ENCODE measurements at regions not wholly inside any gene's neighbourhood (a gene's known extent, or its start where the extent isn't known, plus 50 kb on each side); places are given as distances from the start of the nearest gene placed in this dataset.

GRCh38 chr7:17554341-17555015 lies 256.0 kb downstream of the AHR start:
- ChIA-PET CTCF (no interaction called here), POLR2A (interaction anchor here (0.6 kb wide), 1 partner anchor 546 kb away, joined by 3 read pairs; no protein-coding TSS in a partner anchor)
- Histone ChIP-seq H3K4me3 (ENCODE audit: control insufficient read depth in 1 of 7, extremely low read depth in 1 of 7, insufficient read depth in 4 of 7, low read depth in 2 of 7, low read length in 6 of 7) (no peak overlapping the region), H3K27me3 (replicated peaks in 2 of 5; ENCODE audit: control insufficient read depth in 4 of 5, insufficient read depth in 5 of 5, low read length in 4 of 5) (peaks cover 0 to 36% (median 13%) of the 10 kb centered on the region in 5 experiments), H3K27ac (ENCODE audit: insufficient read depth in 1 of 2, low read depth in 1 of 2, low read length in 2 of 2, poor library complexity in 1 of 2, severe bottlenecking in 2 of 2) (no peak overlapping the region), H3K9me3 (ENCODE audit: control extremely low read depth in 1 of 5, control insufficient read depth in 4 of 5, insufficient read depth in 2 of 5, low read depth in 1 of 5, low read length in 4 of 5) (peaks cover 0 to 3% (median 0%) of the 10 kb centered on the region in 5 experiments), H3K36me3 (ENCODE audit: control insufficient read depth in 4 of 4, insufficient read depth in 4 of 4, low read length in 3 of 4) (no peaks in the 10 kb centered on the region), H3K4me1 (ENCODE audit: control extremely low read depth in 1 of 4, control insufficient read depth in 4 of 4, insufficient read depth in 4 of 4, low read length in 3 of 4) (peaks cover 0 to 8% (median 5%) of the 10 kb centered on the region in 4 experiments)
- WGBS (ENCODE audit: insufficient coverage) = 29% methylated on average over 6 of the region's 7 CpGs
- DNase-seq = peak; percentile 30 to 93 (median 88)

GRCh38 chr7:17556247-17556956 lies 257.9 kb downstream of the AHR start:
- H3K27ac ChIP-seq (ENCODE audit: insufficient read depth in 1 of 2, low read depth in 1 of 2, low read length in 2 of 2, poor library complexity in 1 of 2, severe bottlenecking in 2 of 2) = no peak overlapping the region
- POLR2A ChIA-PET = no interaction called here
- peaks cover 0 to 3% (median 0%) of the 10 kb centered on the region in 5 experiments for H3K9me3 ChIP-seq (ENCODE audit: control extremely low read depth in 1 of 5, control insufficient read depth in 4 of 5, insufficient read depth in 2 of 5, low read depth in 1 of 5, low read length in 4 of 5)
- CTCF ChIA-PET = no interaction called here
- no peaks in the 10 kb centered on the region for H3K36me3 ChIP-seq (ENCODE audit: control insufficient read depth in 4 of 4, insufficient read depth in 4 of 4, low read length in 3 of 4)
- WGBS (ENCODE audit: insufficient coverage) = no CpG with 5 or more reads among the region's 1 CpG
- peaks cover 0 to 10% (median 6%) of the 10 kb centered on the region in 4 experiments for H3K4me1 ChIP-seq (ENCODE audit: control extremely low read depth in 1 of 4, control insufficient read depth in 4 of 4, insufficient read depth in 4 of 4, low read length in 3 of 4)
- H3K4me3 ChIP-seq (ENCODE audit: control insufficient read depth in 1 of 7, extremely low read depth in 1 of 7, insufficient read depth in 4 of 7, low read depth in 2 of 7, low read length in 6 of 7) = no peak overlapping the region
- no peak for DNase-seq
- peaks cover 0 to 46% (median 25%) of the 10 kb centered on the region in 5 experiments for H3K27me3 ChIP-seq (replicated peaks in 2 of 5; ENCODE audit: control insufficient read depth in 4 of 5, insufficient read depth in 5 of 5, low read length in 4 of 5)

GRCh38 chr7:17557251-17557671 lies 258.8 kb downstream of the AHR start:
- no peak overlapping the region for H3K27ac ChIP-seq (ENCODE audit: insufficient read depth in 1 of 2, low read depth in 1 of 2, low read length in 2 of 2, poor library complexity in 1 of 2, severe bottlenecking in 2 of 2)
- CTCF ChIA-PET = no interaction called here

GRCh38 chr7:17558135-17558534 lies 259.7 kb downstream of the AHR start:
- Histone ChIP-seq H3K4me1 (ENCODE audit: control extremely low read depth in 1 of 4, control insufficient read depth in 4 of 4, insufficient read depth in 4 of 4, low read length in 3 of 4) (peaks cover 0 to 10% (median 6%) of the 10 kb centered on the region in 4 experiments), H3K27me3 (replicated peaks in 2 of 5; ENCODE audit: control insufficient read depth in 4 of 5, insufficient read depth in 5 of 5, low read length in 4 of 5) (peaks cover 0 to 57% (median 27%) of the 10 kb centered on the region in 5 experiments), H3K9me3 (ENCODE audit: control extremely low read depth in 1 of 5, control insufficient read depth in 4 of 5, insufficient read depth in 2 of 5, low read depth in 1 of 5, low read length in 4 of 5) (peaks cover 0 to 4% (median 2%) of the 10 kb centered on the region in 5 experiments), H3K4me3 (ENCODE audit: control insufficient read depth in 1 of 7, extremely low read depth in 1 of 7, insufficient read depth in 4 of 7, low read depth in 2 of 7, low read length in 6 of 7) (no peak overlapping the region), H3K27ac (ENCODE audit: insufficient read depth in 1 of 2, low read depth in 1 of 2, low read length in 2 of 2, poor library complexity in 1 of 2, severe bottlenecking in 2 of 2) (no peak overlapping the region), H3K36me3 (ENCODE audit: control insufficient read depth in 4 of 4, insufficient read depth in 4 of 4, low read length in 3 of 4) (no peaks in the 10 kb centered on the region)
- no peak for DNase-seq
- 100% methylated on average over 2 of the region's 4 CpGs for WGBS (ENCODE audit: insufficient coverage)
- ChIA-PET POLR2A (interaction anchor here (0.6 kb wide), 1 partner anchor 258 kb away, joined by 5 read pairs; no protein-coding TSS in a partner anchor), CTCF (no interaction called here)

More at GRCh38 chr7:17557251-17557671, 258.8 kb downstream of the AHR start:
- 100% methylated on average over 1 of the region's 1 CpG for WGBS (ENCODE audit: insufficient coverage)
- peaks cover 0 to 51% (median 25%) of the 10 kb centered on the region in 5 experiments for H3K27me3 ChIP-seq (replicated peaks in 2 of 5; ENCODE audit: control insufficient read depth in 4 of 5, insufficient read depth in 5 of 5, low read length in 4 of 5)
- POLR2A ChIA-PET = no interaction called here
- H3K4me3 ChIP-seq (ENCODE audit: control insufficient read depth in 1 of 7, extremely low read depth in 1 of 7, insufficient read depth in 4 of 7, low read depth in 2 of 7, low read length in 6 of 7) = no peak overlapping the region
- peaks cover 0 to 3% (median 0%) of the 10 kb centered on the region in 5 experiments for H3K9me3 ChIP-seq (ENCODE audit: control extremely low read depth in 1 of 5, control insufficient read depth in 4 of 5, insufficient read depth in 2 of 5, low read depth in 1 of 5, low read length in 4 of 5)
- no peaks in the 10 kb centered on the region for H3K36me3 ChIP-seq (ENCODE audit: control insufficient read depth in 4 of 4, insufficient read depth in 4 of 4, low read length in 3 of 4)
- peaks cover 0 to 10% (median 6%) of the 10 kb centered on the region in 4 experiments for H3K4me1 ChIP-seq (ENCODE audit: control extremely low read depth in 1 of 4, control insufficient read depth in 4 of 4, insufficient read depth in 4 of 4, low read length in 3 of 4)
- no peak for DNase-seq

GRCh38 chr7:17558558-17559332 lies 260.3 kb downstream of the AHR start:
- no peak overlapping the region for H3K4me3 ChIP-seq (ENCODE audit: control insufficient read depth in 1 of 7, extremely low read depth in 1 of 7, insufficient read depth in 4 of 7, low read depth in 2 of 7, low read length in 6 of 7)
- ChIA-PET CTCF (no interaction called here), POLR2A (no interaction called here)
- peaks cover 0 to 10% (median 6%) of the 10 kb centered on the region in 4 experiments for H3K4me1 ChIP-seq (ENCODE audit: control extremely low read depth in 1 of 4, control insufficient read depth in 4 of 4, insufficient read depth in 4 of 4, low read length in 3 of 4)
- peaks cover 0 to 4% (median 2%) of the 10 kb centered on the region in 5 experiments for H3K9me3 ChIP-seq (ENCODE audit: control extremely low read depth in 1 of 5, control insufficient read depth in 4 of 5, insufficient read depth in 2 of 5, low read depth in 1 of 5, low read length in 4 of 5)
- 100% methylated on average over 1 of the region's 4 CpGs for WGBS (ENCODE audit: insufficient coverage)
- H3K36me3 ChIP-seq (ENCODE audit: control insufficient read depth in 4 of 4, insufficient read depth in 4 of 4, low read length in 3 of 4) = no peaks in the 10 kb centered on the region
- DNase-seq = no peak
- H3K27me3 ChIP-seq (replicated peaks in 2 of 5; ENCODE audit: control insufficient read depth in 4 of 5, insufficient read depth in 5 of 5, low read length in 4 of 5) = peaks cover 0 to 58% (median 28%) of the 10 kb centered on the region in 5 experiments
- no peak overlapping the region for H3K27ac ChIP-seq (ENCODE audit: insufficient read depth in 1 of 2, low read depth in 1 of 2, low read length in 2 of 2, poor library complexity in 1 of 2, severe bottlenecking in 2 of 2)

GRCh38 chr7:17559388-17559787 lies 260.9 kb downstream of the AHR start:
- no peaks in the 10 kb centered on the region for H3K36me3 ChIP-seq (ENCODE audit: control insufficient read depth in 4 of 4, insufficient read depth in 4 of 4, low read length in 3 of 4)
- peaks cover 0 to 14% (median 6%) of the 10 kb centered on the region in 4 experiments for H3K4me1 ChIP-seq (ENCODE audit: control extremely low read depth in 1 of 4, control insufficient read depth in 4 of 4, insufficient read depth in 4 of 4, low read length in 3 of 4)
- no peak for DNase-seq
- H3K27me3 ChIP-seq (replicated peaks in 2 of 5; ENCODE audit: control insufficient read depth in 4 of 5, insufficient read depth in 5 of 5, low read length in 4 of 5) = peaks cover 0 to 60% (median 28%) of the 10 kb centered on the region in 5 experiments
- H3K4me3 ChIP-seq (ENCODE audit: control insufficient read depth in 1 of 7, extremely low read depth in 1 of 7, insufficient read depth in 4 of 7, low read depth in 2 of 7, low read length in 6 of 7) = no peak overlapping the region
- WGBS (ENCODE audit: insufficient coverage) = no CpG with 5 or more reads among the region's 1 CpG
- CTCF ChIA-PET = no interaction called here
- POLR2A ChIA-PET = no interaction called here
- H3K27ac ChIP-seq (ENCODE audit: insufficient read depth in 1 of 2, low read depth in 1 of 2, low read length in 2 of 2, poor library complexity in 1 of 2, severe bottlenecking in 2 of 2) = no peak overlapping the region
- peaks cover 0 to 4% (median 0%) of the 10 kb centered on the region in 5 experiments for H3K9me3 ChIP-seq (ENCODE audit: control extremely low read depth in 1 of 5, control insufficient read depth in 4 of 5, insufficient read depth in 2 of 5, low read depth in 1 of 5, low read length in 4 of 5)
